ENCODE measurements at regions not wholly inside any gene's neighbourhood (a gene's known extent, or its start where the extent isn't known, plus 50 kb on each side); places are given as distances from the start of the nearest gene placed in this dataset.

DNA sequence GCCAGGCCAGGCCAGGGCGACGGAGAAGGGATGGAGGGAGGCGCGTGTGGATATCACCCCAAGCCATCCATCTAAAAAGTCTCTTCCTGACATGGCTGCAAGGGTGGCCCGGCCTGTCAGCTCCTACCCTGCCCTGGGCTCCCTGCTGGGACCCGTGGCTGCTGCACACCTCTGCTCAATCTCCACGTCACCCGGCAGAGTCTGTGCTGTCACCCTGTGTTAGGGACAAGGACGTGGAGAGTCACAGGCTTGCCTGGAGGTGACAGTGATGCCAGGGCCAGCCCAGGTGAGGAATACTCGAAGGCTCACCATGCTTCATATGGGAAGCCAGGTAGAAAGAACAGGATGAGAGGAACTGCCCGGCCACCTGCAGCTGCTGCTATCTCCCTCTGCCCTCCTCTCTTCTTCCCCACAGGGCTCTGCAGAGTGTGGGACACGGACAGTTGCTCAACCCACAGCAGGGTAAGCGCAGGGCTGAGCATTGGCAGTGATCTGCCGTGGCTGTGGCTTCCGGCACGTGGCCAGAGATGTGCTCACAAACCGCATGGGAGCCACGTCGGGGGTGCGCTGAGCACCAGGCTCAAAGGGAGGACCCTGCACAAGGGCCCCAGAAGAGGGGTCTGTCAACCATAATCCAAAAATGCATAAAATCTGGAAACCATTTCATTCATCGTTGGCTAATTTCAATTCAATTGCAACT is 214.3 kb downstream of the DLL1 start:
- no peak overlapping the region for H3K4me2 ChIP-seq (ENCODE audit: insufficient read depth, low read length)
- peaks cover 3% of the 10 kb centered on the region for H3K27me3 ChIP-seq (ENCODE audit: insufficient read depth, low read length, poor library complexity)
- no peak overlapping the region for H2AFZ ChIP-seq (ENCODE audit: low read depth, low read length)
- no peak overlapping the region for H3K9ac ChIP-seq (ENCODE audit: low read depth, low read length)
- TF ChIP-seq EZH2 (IDR thresholded peaks at IDR 0.05; ENCODE audit: borderline replicate concordance, low read depth, low read length, severe bottlenecking), result no peak
- TF ChIP-seq, protein P1, sequence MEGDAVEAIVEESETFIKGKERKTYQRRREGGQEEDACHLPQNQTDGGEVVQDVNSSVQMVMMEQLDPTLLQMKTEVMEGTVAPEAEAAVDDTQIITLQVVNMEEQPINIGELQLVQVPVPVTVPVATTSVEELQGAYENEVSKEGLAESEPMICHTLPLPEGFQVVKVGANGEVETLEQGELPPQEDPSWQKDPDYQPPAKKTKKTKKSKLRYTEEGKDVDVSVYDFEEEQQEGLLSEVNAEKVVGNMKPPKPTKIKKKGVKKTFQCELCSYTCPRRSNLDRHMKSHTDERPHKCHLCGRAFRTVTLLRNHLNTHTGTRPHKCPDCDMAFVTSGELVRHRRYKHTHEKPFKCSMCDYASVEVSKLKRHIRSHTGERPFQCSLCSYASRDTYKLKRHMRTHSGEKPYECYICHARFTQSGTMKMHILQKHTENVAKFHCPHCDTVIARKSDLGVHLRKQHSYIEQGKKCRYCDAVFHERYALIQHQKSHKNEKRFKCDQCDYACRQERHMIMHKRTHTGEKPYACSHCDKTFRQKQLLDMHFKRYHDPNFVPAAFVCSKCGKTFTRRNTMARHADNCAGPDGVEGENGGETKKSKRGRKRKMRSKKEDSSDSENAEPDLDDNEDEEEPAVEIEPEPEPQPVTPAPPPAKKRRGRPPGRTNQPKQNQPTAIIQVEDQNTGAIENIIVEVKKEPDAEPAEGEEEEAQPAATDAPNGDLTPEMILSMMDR (IDR thresholded peaks at IDR 0.05; ENCODE audit: borderline replicate concordance, extremely low read depth, low read length, poor library complexity, severe bottlenecking), result no peak
- ATAC-seq (ENCODE audit: insufficient read depth, low read depth), result no peak
- peaks cover 3% of the 10 kb centered on the region for H3K9me3 ChIP-seq (ENCODE audit: insufficient read depth, low read length, severe bottlenecking)
- no peaks in the 10 kb centered on the region for H3K79me2 ChIP-seq (ENCODE audit: insufficient read depth, low read length)
- H3K4me3 ChIP-seq (ENCODE audit: low read depth in 1 of 2, low read length in 2 of 2), result no peak overlapping the region
- no peaks in the 10 kb centered on the region for H3K4me1 ChIP-seq (ENCODE audit: insufficient read depth, low read length)
- H3K27ac ChIP-seq (ENCODE audit: low read length), result no peak overlapping the region
- no peaks in the 10 kb centered on the region for H3K36me3 ChIP-seq (ENCODE audit: insufficient read depth, low read length)
- no peak for DNase-seq
- H4K20me1 ChIP-seq (ENCODE audit: insufficient read depth, low read length), result no peaks in the 10 kb centered on the region

DNA sequence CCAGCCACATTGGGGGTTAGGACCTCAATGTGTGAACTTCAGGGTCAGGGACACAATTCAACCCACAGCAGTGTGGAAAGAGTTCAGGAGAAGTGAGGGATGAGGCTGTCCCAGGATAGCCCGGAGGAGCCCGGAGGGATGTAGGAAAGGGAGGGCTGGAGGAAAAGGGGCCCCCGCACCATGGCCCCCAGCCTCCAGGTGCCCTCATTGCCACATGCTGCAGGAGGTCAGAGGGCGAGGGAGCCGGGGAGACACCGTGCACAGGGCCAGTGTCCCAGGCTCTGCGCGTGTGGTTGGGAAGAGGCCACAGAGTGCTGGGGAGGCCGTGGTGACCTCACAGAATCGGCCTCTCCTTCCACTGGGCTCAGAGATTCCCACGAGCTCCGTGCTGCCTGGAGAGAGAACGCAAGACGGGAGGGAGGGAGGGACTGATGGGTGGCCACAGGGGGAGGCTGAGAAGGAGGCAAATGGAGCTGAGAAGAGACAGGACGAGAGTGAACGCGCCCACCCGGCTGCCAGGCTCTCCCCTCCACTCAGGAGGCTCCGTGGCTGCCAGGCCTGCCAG is 215.1 kb downstream of the DLL1 start:
- Histone ChIP-seq H2AFZ (ENCODE audit: low read depth, low read length) (no peak overlapping the region), H3K27me3 (ENCODE audit: insufficient read depth, low read length, poor library complexity) (peaks cover 3% of the 10 kb centered on the region), H3K79me2 (ENCODE audit: insufficient read depth, low read length) (no peaks in the 10 kb centered on the region), H3K4me3 (ENCODE audit: low read depth in 1 of 2, low read length in 2 of 2) (no peak overlapping the region), H4K20me1 (ENCODE audit: insufficient read depth, low read length) (no peaks in the 10 kb centered on the region), H3K9me3 (ENCODE audit: insufficient read depth, low read length, severe bottlenecking) (peaks cover 3% of the 10 kb centered on the region), H3K27ac (ENCODE audit: low read length) (no peak overlapping the region), H3K4me2 (ENCODE audit: insufficient read depth, low read length) (no peak overlapping the region), H3K36me3 (ENCODE audit: insufficient read depth, low read length) (no peaks in the 10 kb centered on the region), H3K4me1 (ENCODE audit: insufficient read depth, low read length) (no peaks in the 10 kb centered on the region), H3K9ac (ENCODE audit: low read depth, low read length) (no peak overlapping the region)
- no peak for ATAC-seq (ENCODE audit: insufficient read depth, low read depth)
- no peak for TF ChIP-seq EZH2 (IDR thresholded peaks at IDR 0.05; ENCODE audit: borderline replicate concordance, low read depth, low read length, severe bottlenecking)
- TF ChIP-seq, protein P1 (IDR thresholded peaks at IDR 0.05; ENCODE audit: borderline replicate concordance, extremely low read depth, low read length, poor library complexity, severe bottlenecking), result no peak
- DNase-seq, result no peak

DNA sequence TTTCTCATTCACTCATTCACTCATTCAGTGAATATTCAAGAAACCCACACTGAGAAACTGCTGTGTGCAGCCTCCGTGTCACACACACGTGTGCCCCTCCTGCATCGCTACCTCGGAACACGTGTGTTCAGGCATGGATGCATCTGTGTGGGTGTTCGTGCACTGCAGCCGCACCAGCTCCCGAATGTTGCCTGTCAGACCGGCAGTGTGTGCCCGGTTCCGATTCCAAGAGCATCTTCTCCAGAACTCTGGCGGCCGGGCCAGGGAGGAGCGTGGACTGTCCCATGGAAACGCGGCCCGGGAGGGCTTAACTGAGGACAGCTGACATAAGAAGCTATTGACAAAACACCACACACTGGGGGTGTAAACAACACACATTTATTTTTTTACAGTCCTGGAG is 216.0 kb downstream of the DLL1 start:
- ATAC-seq (ENCODE audit: insufficient read depth, low read depth) (no peak), DNase-seq (no peak)
- TF ChIP-seq, protein P1 (IDR thresholded peaks at IDR 0.05; ENCODE audit: borderline replicate concordance, extremely low read depth, low read length, poor library complexity, severe bottlenecking), result no peak
- TF ChIP-seq EZH2 (IDR thresholded peaks at IDR 0.05; ENCODE audit: borderline replicate concordance, low read depth, low read length, severe bottlenecking), result no peak

More for the DNA sequence above, 216.0 kb downstream of the DLL1 start:
- no peak overlapping the region for H3K9ac ChIP-seq (ENCODE audit: low read depth, low read length)
- no peak overlapping the region for H3K27ac ChIP-seq (ENCODE audit: low read length)
- H3K4me2 ChIP-seq (ENCODE audit: insufficient read depth, low read length), result no peak overlapping the region
- no peak overlapping the region; the same call in 1 of the 2 replicates for H2AFZ ChIP-seq (ENCODE audit: low read depth, low read length)
- peaks cover 3% of the 10 kb centered on the region for H3K27me3 ChIP-seq (ENCODE audit: insufficient read depth, low read length, poor library complexity)
- H3K4me3 ChIP-seq (ENCODE audit: low read depth in 1 of 2, low read length in 2 of 2), result no peak overlapping the region
- H3K79me2 ChIP-seq (ENCODE audit: insufficient read depth, low read length), result no peaks in the 10 kb centered on the region
- H4K20me1 ChIP-seq (ENCODE audit: insufficient read depth, low read length), result no peaks in the 10 kb centered on the region
- H3K36me3 ChIP-seq (ENCODE audit: insufficient read depth, low read length), result no peaks in the 10 kb centered on the region
- H3K9me3 ChIP-seq (ENCODE audit: insufficient read depth, low read length, severe bottlenecking), result peaks cover 3% of the 10 kb centered on the region
- no peaks in the 10 kb centered on the region for H3K4me1 ChIP-seq (ENCODE audit: insufficient read depth, low read length)

Measured in DND-41 (cell line).